ENCODE measurements at regions not wholly inside any gene's neighbourhood (a gene's known extent, or its start where the extent isn't known, plus 50 kb on each side); places are given as distances from the start of the nearest gene placed in this dataset.

GRCh38 chr3:176934698-176935097, 262.6 kb downstream of the TBL1XR1 start:
- Histone ChIP-seq H3K9me3 (no peaks in the 10 kb centered on the region), H3K4me3 (no peak overlapping the region), H3K4me1 (peaks cover 0 to 5% (median 0%) of the 10 kb centered on the region in 9 donors), H3K27me3 (no peaks in the 10 kb centered on the region), H3K36me3 (no peaks in the 10 kb centered on the region), H3K27ac (no peak overlapping the region)
- TF ChIP-seq CTCF (IDR thresholded peaks at IDR 0.05) = no peak
- intact Hi-C loops (cut with DNase I) = loop anchor here in 4 of 10 donors (5.0 to 10.0 kb wide), 5 partner anchors 57 to 420 kb away; no protein-coding TSS in a partner anchor
- WGBS, 2 donors = 96 to 99% methylated on average over 2 of the region's 2 CpGs
- ATAC-seq = no peak
- no peak for DNase-seq

GRCh38 chr3:176933704-176934103, 263.6 kb downstream of the TBL1XR1 start:
- Histone ChIP-seq H3K9me3 (no peaks in the 10 kb centered on the region), H3K4me1 (no peaks in the 10 kb centered on the region), H3K36me3 (no peaks in the 10 kb centered on the region), H3K27me3 (no peaks in the 10 kb centered on the region), H3K27ac (no peak overlapping the region), H3K4me3 (no peak overlapping the region)
- DNase-seq (no peak), ATAC-seq (no peak)
- TF ChIP-seq CTCF (IDR thresholded peaks at IDR 0.05) = no peak
- intact Hi-C loops (cut with DNase I) = loop anchor here in 5 of 10 donors (2.0 to 10.0 kb wide), 4 partner anchors 59 to 419 kb away; no protein-coding TSS in a partner anchor
- 72 to 76% methylated on average over 8 of the region's 8 CpGs for WGBS, 2 donors

- ATAC-seq (no peak), DNase-seq (no peak)
- TF ChIP-seq CTCF (IDR thresholded peaks at IDR 0.05) = no peak
- Histone ChIP-seq H3K4me3 (no peak overlapping the region), H3K27me3 (no peaks in the 10 kb centered on the region), H3K36me3 (no peaks in the 10 kb centered on the region), H3K4me1 (no peaks in the 10 kb centered on the region), H3K9me3 (no peaks in the 10 kb centered on the region), H3K27ac (no peak overlapping the region)
- intact Hi-C loops (cut with DNase I) = loop anchor here in 5 of 10 donors (2.0 to 10.0 kb wide), 4 partner anchors 58 to 418 kb away; no protein-coding TSS in a partner anchor
- WGBS, 2 donors = 54 to 64% methylated on average over 3 of the region's 3 CpGs
These were observed 264.8 kb downstream of the TBL1XR1 start for GRCh38 chr3:176932433-176932832.

- H3K27me3 ChIP-seq = no peaks in the 10 kb centered on the region
- no peaks in the 10 kb centered on the region for H3K4me1 ChIP-seq
- H3K4me3 ChIP-seq = no peak overlapping the region
- no peak for TF ChIP-seq CTCF (IDR thresholded peaks at IDR 0.05)
- no peak overlapping the region for H3K27ac ChIP-seq
- 62% methylated on average over 2 of the region's 2 CpGs for WGBS, 2 donors
- no peaks in the 10 kb centered on the region for H3K9me3 ChIP-seq
- intact Hi-C loops (cut with DNase I) = loop anchor here in 5 of 10 donors (2.0 to 10.0 kb wide), 4 partner anchors 57 to 417 kb away; no protein-coding TSS in a partner anchor
- H3K36me3 ChIP-seq = no peaks in the 10 kb centered on the region
- DNase-seq (no peak), ATAC-seq (no peak)
These were observed 265.3 kb downstream of the TBL1XR1 start for GRCh38 chr3:176931991-176932390.

Measured in heart right ventricle (tissue), 16 donors.